Transverse colon (tissue), 4 donors: ENCODE measurements at regions not wholly inside any gene's neighbourhood (a gene's known extent, or its start where the extent isn't known, plus 50 kb on each side); places are given as distances from the start of the nearest gene placed in this dataset.
"Not testable (repeated sequence)": the region's sequence is repeated elsewhere in the genome, so short reads cannot be mapped to it uniquely, and the experiment has no call there.

ENCODE experiments used
- DNase-seq: peaks from one replicate; pipeline ENCODE4 v3.0.0-alpha.2; 2019
- H3K27ac ChIP-seq, 4 donors: fragments of 200-600 bp; sonication (generic); 2 replicates each; pipeline ENCODE4 v1.5.1; 2016 to 2018; ENCODE audit warnings: inconsistent platforms in 4 of 4
- H3K27me3 ChIP-seq: fragments of 200-600 bp; sonication (generic); 2 replicates; pipeline ENCODE4 v1.5.1; 2017; ENCODE audit warnings: inconsistent platforms
- H3K36me3 ChIP-seq, 4 donors: fragments of 200-600 bp; sonication (generic); 2 replicates each; pipeline ENCODE4 v1.5.1; 2017 to 2019; ENCODE audit warnings: inconsistent platforms in 4 of 4
- H3K4me1 ChIP-seq, 4 donors: fragments of 200-600 bp; sonication (generic); 2 replicates each; pipeline ENCODE4 v1.5.1; 2017 to 2020; ENCODE audit warnings: inconsistent platforms in 4 of 4
- H3K4me3 ChIP-seq, 4 donors: fragments of 200-600 bp; sonication (generic); 1 replicate in 1 of 4; 2 replicates in 3 of 4; pipeline versions ENCODE4 v1.5.1 to v1.6.1; 2017 to 2019; ENCODE audit warnings: inconsistent platforms in 4 of 4
- H3K9me3 ChIP-seq, 2 donors: fragments of 200-600 bp; sonication (generic); 2 replicates each; pipeline ENCODE4 v1.5.1; 2017 to 2019; ENCODE audit warnings: inconsistent platforms in 2 of 2
- CTCF ChIP-seq, 5 experiments: fragments of 200-600 bp in 3 of 5; fragments of 450-650 bp in 2 of 5; sonication (generic) in 3 of 5; IDR thresholded peaks; 1 replicate in 2 of 5; 2 replicates in 3 of 5; pipeline ENCODE4 v1.5.1; 2016 to 2017; ENCODE audit warnings: antibody characterized with exemption in 5 of 5, inconsistent platforms in 3 of 5, mild to moderate bottlenecking in 2 of 5, moderate library complexity in 1 of 5
- EP300 ChIP-seq: sonication (generic); formaldehyde crosslinking; IDR thresholded peaks from one replicate; pipeline ENCODE4 v1.6.1; 2017; ENCODE audit warnings: antibody characterized with exemption, low read depth
- POLR2A ChIP-seq: fragments of 450-650 bp; IDR thresholded peaks from one replicate; pipeline ENCODE4 v1.6.1; 2016; ENCODE audit warnings: antibody characterized with exemption, mild to moderate bottlenecking, moderate library complexity
- POLR2AphosphoS5 ChIP-seq, 3 donors: sonication (generic); formaldehyde crosslinking; IDR thresholded peaks; one replicate each; pipeline ENCODE4 v1.6.1; 2016; ENCODE audit warnings: antibody characterized with exemption in 3 of 3
- WGBS, 2 donors: methylation state at CpG; one replicate each; pipeline ENCODE4 v1.1.5; 2018; ENCODE audit warnings: low coverage in 1 of 2; 5-methylcytosine and 5-hydroxymethylcytosine counted together
- in situ Hi-C, 4 donors: fragments of 200-750 bp; cut with MboI; loops; one replicate each; pipeline versions ENCODE4 v1.15.0 to v1.15.1; 2017; ENCODE audit warnings: low sequenced_read_pairs in 3 of 4, low pct_ligation_motif_present in 1 of 4, low pct_unique_long_range_greater_than_20kb in 1 of 4
- intact Hi-C: fragments of 100-400 bp; cut with DNase I; formaldehyde crosslinking; loops from one replicate; pipeline ENCODE4 v1.15.1; 2023; ENCODE audit warnings: low total_unique reads

GRCh38 chrX:35499071-35499862, 298.9 kb upstream of the MAGEB16 start:
- no peaks in the 10 kb centered on the region for H3K36me3 ChIP-seq
- intact Hi-C loops, result no loop called here
- no peak for DNase-seq

GRCh38 chrX:35507701-35508100, 290.4 kb upstream of the MAGEB16 start:
- Histone ChIP-seq H3K4me3 (no peak overlapping the region), H3K9me3 (no peaks in the 10 kb centered on the region), H3K36me3 (no peaks in the 10 kb centered on the region), H3K27me3 (no peaks in the 10 kb centered on the region), H3K4me1 (no peaks in the 10 kb centered on the region), H3K27ac (no peak overlapping the region)
- TF ChIP-seq EP300, result no peak
- TF ChIP-seq POLR2AphosphoS5 (IDR thresholded peaks at IDR 0.05), result no peak
- no peak for TF ChIP-seq POLR2A
- TF ChIP-seq CTCF (IDR thresholded peaks at IDR 0.05), result no peak
- 71 to 80% methylated on average over 2 to 3 of the region's 3 CpGs for WGBS, 2 donors
- in situ Hi-C loops, result no loop called here
- DNase-seq, result no peak
- intact Hi-C loops, result no loop called here

More at GRCh38 chrX:35499071-35499862, 298.9 kb upstream of the MAGEB16 start:
- H3K27me3 ChIP-seq, result no peaks in the 10 kb centered on the region
- no peaks in the 10 kb centered on the region for H3K4me1 ChIP-seq
- H3K4me3 ChIP-seq, result no peak overlapping the region
- in situ Hi-C loops, result no loop called here
- no peaks in the 10 kb centered on the region for H3K9me3 ChIP-seq
- WGBS, 2 donors, result 91% methylated on average over 49 of the region's 55 CpGs; no CpG with 5 or more reads in 1 of the 2 donors
- no peak overlapping the region for H3K27ac ChIP-seq
- TF ChIP-seq EP300 (no peak), POLR2AphosphoS5 (IDR thresholded peaks at IDR 0.05) (no peak), POLR2A (no peak), CTCF (IDR thresholded peaks at IDR 0.05) (no peak)

- H3K4me1 ChIP-seq, DNase-seq, H3K36me3 ChIP-seq, H3K27me3 ChIP-seq, intact Hi-C loops, in situ Hi-C loops, H3K4me3 ChIP-seq, H3K9me3 ChIP-seq, H3K27ac ChIP-seq: not testable (repeated sequence)
- WGBS, 2 donors, result 78 to 80% methylated on average over 1 to 8 of the region's 8 CpGs
These were observed 250.1 kb upstream of the MAGEB16 start for GRCh38 chrX:35548003-35548402.

- H3K4me1 ChIP-seq, result no peaks in the 10 kb centered on the region
- H3K4me3 ChIP-seq, result no peak overlapping the region
- 54% methylated on average over 1 of the region's 1 CpG; no CpG with 5 or more reads in 1 of the 2 donors for WGBS, 2 donors
These were observed 240.2 kb upstream of the MAGEB16 start for GRCh38 chrX:35557916-35558315.

More at GRCh38 chrX:35557916-35558315, 240.2 kb upstream of the MAGEB16 start:
- TF ChIP-seq POLR2A (no peak), POLR2AphosphoS5 (IDR thresholded peaks at IDR 0.05) (no peak), EP300 (no peak), CTCF (IDR thresholded peaks at IDR 0.05) (no peak)
- DNase-seq, result no peak
- Histone ChIP-seq H3K9me3 (no peaks in the 10 kb centered on the region), H3K36me3 (no peaks in the 10 kb centered on the region), H3K27me3 (no peaks in the 10 kb centered on the region), H3K27ac (no peak overlapping the region)
- in situ Hi-C loops (no loop called here), intact Hi-C loops (no loop called here)
